ENCODE measurements at regions not wholly inside any gene's neighbourhood (a gene's known extent, or its start where the extent isn't known, plus 50 kb on each side); places are given as distances from the start of the nearest gene placed in this dataset.

- Histone ChIP-seq H3K14ac (ENCODE audit: insufficient read length) (no peak overlapping the region), H3K27ac (ENCODE audit: low read depth, low read length) (no peak overlapping the region), H3K27me3 (replicated peaks in 1 of 4; ENCODE audit: control insufficient read depth in 3 of 4, extremely low read depth in 1 of 4, insufficient read depth in 3 of 4, low read length in 3 of 4) (peaks cover 7 to 27% (median 19%) of the 10 kb centered on the region in 4 experiments), H2AFZ (ENCODE audit: low read length) (no peak overlapping the region), H4K8ac (ENCODE audit: extremely low read depth, insufficient read depth, low read length) (no peak overlapping the region), H2BK20ac (ENCODE audit: low read length) (no peak overlapping the region), H3K36me3 (ENCODE audit: control insufficient read depth in 2 of 4, insufficient read depth in 4 of 4, low read length in 3 of 4) (no peaks in the 10 kb centered on the region), H3K9me3 (ENCODE audit: insufficient read depth in 2 of 2, low read depth in 1 of 2, low read length in 1 of 2) (no peaks in the 10 kb centered on the region), H2BK12ac (ENCODE audit: low read depth, low read length) (no peak overlapping the region), H3K79me1 (ENCODE audit: low read depth, low read length) (no peaks in the 10 kb centered on the region), H2BK120ac (replicated peaks; ENCODE audit: low read depth, low read length) (no peak overlapping the region), H3K18ac (ENCODE audit: extremely low read depth, low read length) (no peak overlapping the region), H2BK5ac (ENCODE audit: low read depth, low read length) (no peak overlapping the region), H3K4me1 (replicated peaks in 1 of 4; ENCODE audit: control insufficient read depth in 3 of 4, insufficient read depth in 4 of 4, low read length in 3 of 4) (peaks cover 0 to 4% (median 2%) of the 10 kb centered on the region in 4 experiments; a peak in 5 of 7 replicates), H4K20me1 (replicated peaks in 1 of 2; ENCODE audit: control insufficient read depth in 1 of 2, insufficient read depth in 2 of 2, low read length in 2 of 2) (no peaks in the 10 kb centered on the region), H3K4me3 (ENCODE audit: extremely low read depth in 1 of 4, insufficient read depth in 2 of 4, low read depth in 3 of 4, low read length in 4 of 4) (no peak overlapping the region), H4K91ac (replicated peaks; ENCODE audit: insufficient read length, low read length) (no peak overlapping the region), H3K79me2 (ENCODE audit: control insufficient read depth in 1 of 2, insufficient read depth in 2 of 2, low read length in 2 of 2) (no peaks in the 10 kb centered on the region; a peak in 1 of 4 replicates), H3K4ac (replicated peaks; ENCODE audit: insufficient read length, low read depth, low read length) (no peak overlapping the region), H3K4me2 (ENCODE audit: insufficient read depth in 1 of 2, low read depth in 2 of 2, low read length in 2 of 2) (no peak overlapping the region), H3K56ac (replicated peaks; ENCODE audit: insufficient read length, low read depth, low read length) (no peak overlapping the region), H2AK5ac (ENCODE audit: low read depth, low read length) (no peak overlapping the region), H2BK15ac (ENCODE audit: low read length) (no peak overlapping the region), H4K5ac (ENCODE audit: insufficient read length, low read depth, low read length) (no peak overlapping the region), H3K23me2 (ENCODE audit: low read depth, low read length) (no peaks in the 10 kb centered on the region; the same call in 1 of the 2 replicates), H3K9ac (replicated peaks in 1 of 4; ENCODE audit: extremely low read depth in 1 of 4, low read depth in 3 of 4, low read length in 3 of 4) (no peak overlapping the region), H3K23ac (ENCODE audit: insufficient read length) (no peak overlapping the region)
- FAIRE-seq (no peak), DNase-seq (ENCODE audit: low read depth in 1 of 2, low spot score in 2 of 2) (no peak)
- 97% methylated on average over 4 of the region's 4 CpGs; no CpG with 5 or more reads in 1 of the 2 experiments for WGBS, 2 experiments (ENCODE audit: extremely low coverage in 1 of 2, insufficient coverage in 1 of 2, insufficient read length in 1 of 2, insufficient replicate concordance in 2 of 2, low coverage in 1 of 2, low lambda C conversion rate in 2 of 2, missing lambda C conversion rate in 1 of 2)
- CTCF ChIA-PET (ENCODE audit: partially characterized antibody), result interaction anchor here (0.7 to 12.5 kb wide), 9 partner anchors 10 to 259 kb away, joined by 3 to 202 read pairs (median 5); no protein-coding TSS in a partner anchor
- POLR2A ChIA-PET (ENCODE audit: partially characterized antibody), result no interaction called here
- TF ChIP-seq TAF7 (optimal IDR thresholded peaks at IDR 0.05; ENCODE audit: borderline replicate concordance, low read depth, low read length), result no peak
- no peak for TF ChIP-seq BCL11A (IDR thresholded peaks at IDR 0.05; ENCODE audit: low read depth in 2 of 2, low read length in 2 of 2)
- no peak for TF ChIP-seq RAD21 (IDR thresholded peaks at IDR 0.05 in 1 of 2, conservative IDR thresholded peaks at IDR 0.05 in 1 of 2; ENCODE audit: low read depth in 2 of 2, low read length in 2 of 2)
- no peak for TF ChIP-seq CTBP2 (IDR thresholded peaks at IDR 0.05; ENCODE audit: borderline replicate concordance, insufficient read depth, insufficient read length, low read length)
- TF ChIP-seq CHD2 (IDR thresholded peaks at IDR 0.05; ENCODE audit: low read length), result no peak
- no peak for TF ChIP-seq CHD1 (IDR thresholded peaks at IDR 0.05; ENCODE audit: low read depth, low read length)
- no peak for TF ChIP-seq YY1 (IDR thresholded peaks at IDR 0.05; ENCODE audit: low read depth, low read length)
- no peak for TF ChIP-seq RBBP5 (IDR thresholded peaks at IDR 0.05; ENCODE audit: borderline replicate concordance, low read depth, low read length)
- TF ChIP-seq PHF8 (conservative IDR thresholded peaks at IDR 0.05; ENCODE audit: low read depth, low read length), result no peak
- TF ChIP-seq RFX5 (IDR thresholded peaks at IDR 0.05; ENCODE audit: borderline replicate concordance, low read depth, low read length), result no peak
- TF ChIP-seq HDAC6 (IDR thresholded peaks at IDR 0.05; ENCODE audit: low read depth, low read length), result no peak
- TF ChIP-seq SAP30 (IDR thresholded peaks at IDR 0.05; ENCODE audit: insufficient read depth, insufficient replicate concordance, low read length), result no peak
- no peak for TF ChIP-seq SP2 (IDR thresholded peaks at IDR 0.05; ENCODE audit: low read length)
- no peak for TF ChIP-seq EGR1 (IDR thresholded peaks at IDR 0.05; ENCODE audit: borderline replicate concordance, low read depth, low read length)
Measured at GRCh38 chr15:66846811-66847210, 144.8 kb downstream of the SMAD6 start.
